ENCODE measurements at regions not wholly inside any gene's neighbourhood (a gene's known extent, or its start where the extent isn't known, plus 50 kb on each side); places are given as distances from the start of the nearest gene placed in this dataset.

DNA sequence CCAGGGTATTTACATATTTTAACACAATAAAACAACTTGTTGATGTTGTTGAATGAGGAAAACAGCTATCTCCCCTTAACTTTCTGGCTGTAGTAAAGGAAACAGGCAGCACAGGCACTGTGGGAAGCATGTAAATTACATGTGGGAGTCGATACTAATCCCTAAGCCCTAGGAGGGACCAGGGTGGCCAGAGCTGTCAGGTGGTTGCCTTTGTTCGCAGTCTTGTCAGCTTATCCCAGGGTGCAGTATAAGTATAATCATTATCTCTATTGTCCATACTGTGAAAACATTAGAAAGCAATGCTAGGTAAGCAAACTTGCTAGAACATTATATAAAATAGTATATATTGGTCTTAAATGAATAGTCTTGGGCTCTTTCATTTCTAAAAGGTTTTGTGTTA is 125.6 kb upstream of the RPS23 start:
- DNase-seq (ENCODE audit: low read depth, low spot score), result no peak

DNA sequence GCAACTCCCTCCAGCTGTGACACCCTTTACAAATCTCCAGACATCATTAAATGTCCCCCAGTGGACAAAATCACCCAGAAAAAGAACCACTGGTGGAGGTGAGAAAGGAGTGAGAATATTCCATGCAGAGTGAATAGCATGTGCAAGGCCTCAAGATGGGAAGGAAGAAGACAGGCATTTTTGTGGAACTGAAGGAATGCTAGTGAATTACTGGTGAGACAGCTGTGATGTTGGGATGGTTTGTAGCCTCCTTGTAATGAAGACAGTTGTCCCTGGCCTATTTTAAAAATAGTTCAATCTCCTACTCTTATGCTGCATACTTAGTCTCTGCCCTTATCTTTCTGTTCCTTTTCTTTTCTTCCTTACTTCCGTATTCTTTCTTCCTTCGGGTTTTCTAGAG is 124.9 kb upstream of the RPS23 start:
- DNase-seq (ENCODE audit: low read depth, low spot score), result no peak

DNA sequence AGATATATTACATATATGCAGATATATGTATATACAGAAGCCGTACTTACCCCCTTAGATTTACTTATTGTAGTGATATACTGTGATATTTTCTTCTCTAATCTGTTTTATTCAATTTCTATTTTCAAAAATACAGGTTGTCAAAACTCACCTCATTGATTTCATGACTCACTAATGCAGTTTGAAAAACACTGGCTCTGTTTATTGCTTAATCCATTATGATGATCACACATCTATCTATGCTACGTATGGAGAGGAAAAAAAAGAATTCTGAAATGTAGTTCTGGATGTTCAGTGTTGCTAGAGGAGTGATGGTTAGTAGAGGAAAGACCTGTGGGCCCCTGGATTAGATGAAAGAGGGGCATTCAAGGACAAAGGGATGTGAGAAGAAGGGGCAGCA is 121.0 kb upstream of the RPS23 start:
- no peak for DNase-seq (ENCODE audit: low read depth, low spot score)

DNA sequence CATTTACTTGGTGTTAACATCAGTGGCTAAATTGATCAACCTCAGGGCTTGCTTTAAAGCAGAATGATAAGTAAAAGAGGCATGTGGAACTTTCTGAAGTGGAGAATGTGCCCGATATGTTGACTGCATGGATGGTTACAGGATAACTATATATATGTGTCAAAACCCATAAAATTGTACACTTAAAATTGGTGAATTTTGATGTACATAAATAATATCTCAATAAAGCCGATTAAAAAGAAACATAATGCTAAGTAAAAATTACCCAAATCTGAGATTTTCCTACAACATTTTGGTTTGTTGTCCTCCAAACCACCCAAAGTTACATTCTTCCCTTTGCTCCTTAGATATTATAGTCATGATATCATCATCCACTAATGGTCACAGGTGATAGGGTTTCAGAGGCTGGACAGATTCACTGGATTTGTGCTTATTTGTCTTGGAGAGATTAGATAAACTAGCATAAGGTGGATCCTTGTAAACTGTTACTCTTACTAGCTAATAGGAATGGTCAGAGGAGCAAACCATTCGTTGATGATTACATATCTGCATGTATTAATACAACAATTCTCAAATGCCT is 119.7 kb upstream of the RPS23 start:
- DNase-seq (ENCODE audit: low read depth, low spot score), result no peak

DNA sequence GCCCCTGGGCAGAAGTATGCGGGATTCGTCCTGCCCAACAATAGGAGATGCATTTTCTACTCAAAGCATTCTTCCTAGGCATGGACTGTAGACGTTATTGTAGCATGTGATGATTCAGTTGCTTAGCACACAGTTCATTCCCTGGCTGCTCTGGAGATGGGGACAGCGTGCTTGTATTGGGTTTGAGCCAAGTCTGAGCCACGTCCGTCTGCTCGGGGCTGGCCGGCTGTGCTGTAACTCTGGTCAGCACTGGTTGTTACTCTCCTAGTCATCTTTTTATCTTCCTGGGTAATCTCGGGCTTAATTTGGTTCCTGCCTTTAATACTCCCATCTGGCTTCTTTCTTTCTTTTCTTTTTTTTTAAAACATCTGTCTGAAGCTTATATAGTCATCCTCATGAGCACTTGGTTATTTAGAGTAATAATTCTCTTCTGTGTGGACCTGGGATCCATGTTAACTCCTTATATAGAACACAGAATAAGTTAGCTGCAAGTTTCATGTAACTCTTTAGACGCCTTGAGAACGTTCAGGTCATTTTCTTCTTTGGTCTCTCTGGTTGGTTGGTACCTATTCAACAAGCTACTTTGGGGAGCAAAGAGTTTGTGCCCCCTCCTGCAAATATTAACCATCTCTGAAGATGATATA is 118.8 kb upstream of the RPS23 start:
- DNase-seq (ENCODE audit: low read depth, low spot score), result no peak

DNA sequence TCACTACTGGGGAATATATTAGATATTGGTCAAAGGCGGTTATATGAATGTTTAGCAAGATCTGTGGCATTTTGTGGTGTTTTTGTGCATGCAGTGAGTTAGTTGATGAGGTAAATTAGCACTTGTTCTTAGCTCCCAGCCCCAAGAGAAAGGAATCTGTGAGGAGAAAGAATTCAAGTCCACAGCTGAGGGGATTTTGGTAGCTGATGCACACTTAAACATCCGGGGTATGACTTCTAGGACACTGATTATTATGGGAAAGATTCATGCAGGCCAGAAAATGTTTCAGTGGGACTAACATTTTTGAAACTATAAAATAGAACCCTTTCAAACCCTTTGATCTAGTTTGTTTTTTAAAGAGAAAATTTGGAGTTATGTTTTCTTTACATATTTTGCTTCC is 118.2 kb upstream of the RPS23 start:
- DNase-seq (ENCODE audit: low read depth, low spot score), result no peak

DNA sequence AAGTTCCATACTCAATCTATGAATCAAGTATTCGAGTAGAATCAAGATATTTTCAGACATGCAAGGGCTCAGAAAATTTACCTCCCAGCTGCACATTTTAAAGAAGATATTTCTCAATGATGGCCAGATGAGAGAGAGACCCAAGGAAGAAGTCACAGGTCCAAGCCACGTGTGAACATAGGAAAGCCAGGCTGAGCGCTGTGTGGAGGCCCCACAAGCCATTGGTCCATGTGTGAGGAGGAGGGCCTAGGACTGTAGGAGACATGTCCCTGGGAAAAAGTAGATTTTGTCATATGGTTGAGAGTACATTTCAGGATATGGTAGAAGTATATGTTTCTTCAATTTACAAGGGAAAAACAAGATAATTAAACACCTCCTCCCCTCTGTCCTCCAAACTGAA is 115.8 kb upstream of the RPS23 start:
- DNase-seq (ENCODE audit: low read depth, low spot score), result no peak

DNA sequence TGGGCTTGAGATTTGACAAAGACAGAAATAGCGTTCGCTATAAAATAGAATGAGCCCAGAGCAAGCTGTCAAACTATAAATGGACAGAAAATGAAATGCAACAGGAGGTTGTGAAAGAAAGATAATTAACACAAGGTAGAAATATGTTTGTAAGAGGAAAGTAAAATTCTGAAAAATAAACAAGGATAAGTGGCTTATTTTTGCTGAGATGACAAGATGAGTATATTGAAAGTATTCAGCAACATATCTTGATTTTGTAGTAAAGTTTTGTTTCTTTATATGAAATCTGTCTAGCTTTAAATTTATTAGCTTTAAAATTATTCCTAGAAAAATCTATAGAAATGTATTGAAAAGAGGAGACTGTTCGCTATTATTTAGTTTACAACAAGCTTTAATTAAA is 111.9 kb upstream of the RPS23 start:
- no peak for DNase-seq (ENCODE audit: low read depth, low spot score)

DNA sequence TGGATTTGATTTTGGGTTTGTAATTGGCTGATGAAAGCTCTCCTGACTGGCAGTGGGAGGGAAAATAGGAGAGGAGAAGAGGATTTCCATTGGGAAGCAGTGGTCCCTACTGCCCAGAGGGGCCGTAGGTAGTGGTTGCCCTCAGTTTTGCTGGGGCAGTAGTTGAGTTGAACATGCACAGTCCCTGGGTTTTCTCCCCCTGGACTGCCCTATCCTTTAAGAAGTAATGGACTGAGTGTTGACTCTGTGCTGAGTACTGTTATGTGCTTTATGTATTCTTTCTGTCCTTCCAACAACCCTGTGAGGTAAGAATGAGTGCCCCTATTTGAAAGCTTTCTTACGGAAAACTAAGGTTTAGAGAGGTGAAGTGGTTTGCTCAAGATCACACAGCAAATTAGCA is 111.2 kb upstream of the RPS23 start:
- no peak for DNase-seq (ENCODE audit: low read depth, low spot score)

DNA sequence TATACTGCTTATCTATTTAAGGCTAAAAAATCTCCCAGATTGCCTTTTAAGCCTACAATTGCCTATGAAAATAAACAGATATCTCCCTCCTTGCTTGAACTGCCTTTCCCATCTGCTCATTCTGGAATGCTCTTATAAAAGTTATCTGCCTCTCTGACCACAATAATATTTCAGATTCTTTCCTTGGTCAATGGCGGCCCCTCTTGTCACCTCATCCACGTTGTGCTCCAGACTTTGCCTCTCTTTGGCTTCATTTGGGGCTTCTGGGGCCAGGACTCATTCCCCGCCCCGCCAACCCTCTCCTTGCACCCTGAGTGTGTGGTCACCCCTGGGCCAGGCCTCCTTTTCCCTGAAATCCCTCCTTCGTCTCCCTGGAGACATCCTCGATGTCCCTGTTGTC is 110.0 kb upstream of the RPS23 start:
- DNase-seq (ENCODE audit: low read depth, low spot score), result no peak

DNA sequence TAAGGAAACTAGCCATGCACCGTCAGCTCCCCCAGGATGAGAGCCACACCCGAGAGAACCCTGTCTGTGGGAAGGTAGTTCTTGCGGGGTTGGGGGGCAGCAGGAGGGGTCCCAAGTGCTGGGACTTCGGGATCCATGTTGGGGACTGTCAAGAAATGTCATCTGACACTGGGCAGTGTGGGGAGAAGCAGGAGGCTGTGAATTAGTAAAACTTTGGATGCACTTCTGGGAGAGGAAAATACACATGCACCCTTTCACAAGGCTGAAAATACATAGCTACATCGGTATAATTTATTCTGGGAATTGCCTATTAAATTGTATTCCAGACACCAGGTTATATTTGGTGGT is 109.6 kb upstream of the RPS23 start:
- DNase-seq (ENCODE audit: low read depth, low spot score), result no peak

DNA sequence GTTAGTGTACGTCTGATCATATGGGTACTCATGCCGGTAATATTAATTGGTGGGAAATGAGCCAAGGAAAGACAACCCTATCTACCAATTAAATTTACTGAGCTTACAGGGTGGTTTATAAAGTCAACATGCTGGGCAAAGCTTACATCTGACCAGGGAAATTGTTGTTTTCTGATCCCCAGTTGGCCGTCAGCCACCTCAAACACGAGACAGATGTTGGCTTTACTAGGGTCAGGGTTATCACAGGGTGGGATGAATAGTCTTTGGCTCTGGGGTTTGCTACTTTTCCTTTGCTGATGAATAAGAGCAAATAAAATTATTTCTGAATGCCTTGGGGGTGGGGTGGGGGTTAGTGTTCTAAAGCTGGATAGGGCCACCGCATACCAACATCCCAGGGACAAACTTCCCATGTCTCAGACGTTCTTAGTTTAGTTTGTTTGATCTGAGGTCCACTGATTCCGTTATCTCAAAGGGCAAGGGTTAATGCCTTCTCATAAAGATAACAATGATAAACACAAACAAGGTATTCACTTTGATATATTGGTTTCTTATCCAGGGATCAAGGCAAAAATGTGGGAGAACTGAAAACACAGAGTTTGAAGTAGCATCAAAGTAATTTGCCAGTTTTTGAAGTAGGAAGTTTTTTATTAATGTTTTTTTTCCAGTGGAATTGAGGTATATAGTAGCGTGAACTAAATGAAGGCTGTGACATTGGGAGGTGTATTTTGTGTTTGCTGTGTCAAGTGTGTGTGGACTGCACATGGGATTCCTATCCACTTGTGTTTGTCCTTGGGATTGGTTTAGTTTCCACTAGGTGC is 109.1 kb upstream of the RPS23 start:
- DNase-seq (ENCODE audit: low read depth, low spot score), result no peak

DNA sequence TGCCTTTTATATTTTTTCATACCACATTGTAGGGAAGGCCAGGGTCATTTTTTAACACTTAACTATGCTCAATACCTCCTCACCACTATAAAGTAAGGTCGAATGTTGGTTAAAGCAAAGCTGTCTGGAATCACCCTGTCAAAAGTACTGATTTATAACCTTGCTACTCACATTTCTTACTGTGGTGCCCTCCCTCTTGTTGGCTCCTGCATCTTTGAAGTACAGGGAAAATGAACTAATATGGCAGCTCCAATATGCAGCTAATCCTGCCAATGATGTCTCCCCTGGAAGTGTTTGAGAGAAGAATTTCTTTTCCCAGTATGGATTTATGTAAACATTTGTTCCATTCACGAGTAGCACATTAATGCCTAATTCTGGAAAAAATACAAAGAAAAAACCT is 108.4 kb upstream of the RPS23 start:
- no peak for DNase-seq (ENCODE audit: low read depth, low spot score)

DNA sequence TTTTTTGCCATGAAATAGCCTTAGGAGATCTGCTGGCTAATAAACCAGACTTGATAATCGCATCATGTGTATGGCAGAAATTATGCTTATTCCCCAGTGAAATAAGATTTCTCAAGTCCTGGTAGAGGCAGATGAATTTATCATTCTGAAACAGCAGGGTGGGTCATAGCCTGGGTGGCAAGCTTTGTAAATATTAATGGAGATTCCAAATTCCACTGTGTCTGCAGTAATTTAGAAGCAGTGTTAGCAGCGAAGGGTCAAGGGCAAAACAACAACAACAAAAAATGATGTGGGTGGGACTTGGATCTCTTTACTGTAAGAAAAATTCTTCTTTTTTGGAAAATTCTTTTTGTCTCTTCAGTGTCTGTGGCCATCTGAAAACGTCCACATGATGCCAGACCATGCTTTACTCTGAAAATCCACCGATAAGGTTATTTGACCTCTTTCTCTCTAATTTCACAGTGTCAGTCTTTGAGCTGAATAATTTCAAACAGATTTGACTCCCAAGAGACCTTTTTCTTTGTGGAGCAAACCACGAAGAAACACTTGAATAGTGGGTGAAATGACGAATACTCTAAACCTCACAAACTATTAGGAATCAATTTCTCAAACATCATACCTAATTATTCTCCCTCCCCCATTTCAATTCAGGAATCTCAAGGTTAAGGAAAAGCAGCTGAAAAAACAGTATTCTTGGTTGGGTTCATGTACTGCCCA is 106.0 kb upstream of the RPS23 start:
- no peak for DNase-seq (ENCODE audit: low read depth, low spot score)

DNA sequence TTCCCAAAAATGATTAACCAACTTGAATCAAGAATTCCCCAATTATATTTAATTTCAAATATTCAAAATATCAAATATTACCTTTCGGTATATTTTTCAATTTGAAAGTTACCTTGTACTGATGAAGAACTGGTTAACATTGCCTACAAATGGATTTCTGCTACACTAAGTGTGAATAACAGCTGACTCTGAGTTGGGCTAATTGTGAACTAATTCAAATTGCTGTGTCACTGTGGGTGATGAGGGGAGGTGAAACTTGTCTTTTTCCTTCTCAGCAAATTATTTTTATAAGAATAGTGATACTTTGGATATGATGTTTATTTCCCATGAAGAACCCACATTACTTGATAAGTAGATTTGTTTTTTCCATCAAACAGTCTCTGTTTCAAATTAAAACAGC is 103.4 kb upstream of the RPS23 start:
- DNase-seq (ENCODE audit: low read depth, low spot score), result no peak

DNA sequence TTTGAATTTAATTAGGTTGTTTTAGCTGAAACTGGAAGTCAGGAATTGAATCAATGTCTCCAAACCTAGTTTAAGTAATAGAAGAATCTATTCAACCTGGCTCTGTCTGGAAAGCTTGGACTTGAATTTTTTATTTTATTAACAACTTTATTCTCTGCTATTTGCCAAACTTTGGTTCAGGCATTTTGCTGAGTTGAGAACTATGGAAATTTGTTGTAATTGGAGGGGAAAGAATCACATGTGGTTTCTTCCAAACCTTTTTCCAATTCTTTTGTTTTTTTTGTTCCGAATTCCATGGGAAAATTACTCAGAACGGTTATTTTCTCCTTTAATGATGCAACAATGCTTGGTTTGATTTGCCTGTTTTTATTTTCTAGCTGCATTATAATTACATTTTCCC is 98.2 kb upstream of the RPS23 start:
- no peak for DNase-seq (ENCODE audit: low read depth, low spot score)

DNA sequence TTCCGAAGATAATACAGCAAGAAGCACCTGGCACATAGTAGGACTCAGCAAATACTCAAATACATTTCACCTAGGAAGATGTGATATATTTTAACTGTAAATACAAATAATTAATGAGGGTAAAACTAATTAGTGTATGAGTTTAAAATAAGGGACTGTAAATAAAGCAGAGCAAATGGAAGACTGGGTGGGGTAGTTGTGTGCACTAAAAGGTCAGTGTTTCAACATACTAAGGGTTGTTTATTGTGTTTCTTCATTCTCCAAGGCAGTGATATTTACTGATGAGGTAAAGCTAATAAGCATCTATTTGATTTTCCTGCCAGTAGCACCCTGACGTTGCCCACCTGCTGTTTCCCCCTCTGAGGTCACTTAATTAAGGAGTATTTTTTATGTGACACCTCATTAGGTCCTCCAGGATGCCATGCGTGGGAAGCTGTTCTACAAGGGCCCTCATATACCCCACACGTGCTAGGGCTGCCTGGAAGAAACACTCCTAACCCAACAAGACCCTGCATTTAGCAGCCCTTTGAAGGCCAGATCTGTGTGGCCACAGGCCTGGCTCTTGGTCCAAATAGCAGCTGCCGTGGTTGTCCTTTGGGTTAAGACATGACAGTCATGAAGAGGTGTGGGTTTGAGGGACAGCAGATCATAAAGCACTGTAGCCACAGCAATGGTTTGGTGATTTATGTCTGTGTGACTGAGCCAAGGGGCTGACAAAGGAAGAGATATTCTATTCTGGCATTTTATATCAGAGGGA is 97.5 kb upstream of the RPS23 start:
- no peak for DNase-seq (ENCODE audit: low read depth, low spot score)

DNA sequence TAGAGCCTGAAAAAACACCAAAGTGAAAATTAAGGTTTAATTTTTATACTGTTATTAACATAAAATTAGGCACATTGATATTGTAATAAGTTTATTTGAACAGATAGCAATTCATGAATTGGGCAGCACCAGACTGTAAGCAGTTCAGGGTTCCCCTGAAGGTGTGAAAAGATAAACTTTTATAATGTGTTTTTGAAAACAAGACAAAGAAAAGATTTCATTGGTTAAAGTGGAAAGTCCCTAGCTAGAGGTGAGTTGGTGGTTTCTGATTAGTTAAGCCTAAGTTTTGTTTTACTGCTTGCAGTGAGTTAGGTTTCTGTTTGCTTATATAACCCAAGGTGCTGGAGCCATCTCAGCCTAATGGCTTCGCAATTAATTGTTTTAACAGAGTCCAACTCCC is 96.5 kb upstream of the RPS23 start:
- no peak for DNase-seq (ENCODE audit: low read depth, low spot score)

DNA sequence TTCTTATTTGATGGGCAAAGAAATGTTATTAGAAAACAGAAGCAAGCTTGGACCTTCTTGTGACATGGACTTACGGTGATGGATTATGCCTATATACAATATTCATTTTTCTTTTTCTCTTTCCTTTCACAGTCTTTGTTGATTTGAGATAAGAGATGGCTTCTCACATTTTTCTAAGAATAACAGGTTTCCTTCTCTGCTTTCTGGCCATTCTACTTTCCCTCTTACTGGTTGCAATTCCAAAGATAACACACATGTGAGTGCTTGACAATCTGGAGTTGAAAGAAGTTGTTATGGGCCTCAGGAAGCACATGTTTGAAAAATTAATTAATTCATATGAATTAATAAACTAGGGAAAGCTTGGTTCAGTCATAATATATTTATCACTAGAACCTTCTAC is 89.8 kb upstream of the RPS23 start:
- no peak for DNase-seq (ENCODE audit: low read depth, low spot score)

DNA sequence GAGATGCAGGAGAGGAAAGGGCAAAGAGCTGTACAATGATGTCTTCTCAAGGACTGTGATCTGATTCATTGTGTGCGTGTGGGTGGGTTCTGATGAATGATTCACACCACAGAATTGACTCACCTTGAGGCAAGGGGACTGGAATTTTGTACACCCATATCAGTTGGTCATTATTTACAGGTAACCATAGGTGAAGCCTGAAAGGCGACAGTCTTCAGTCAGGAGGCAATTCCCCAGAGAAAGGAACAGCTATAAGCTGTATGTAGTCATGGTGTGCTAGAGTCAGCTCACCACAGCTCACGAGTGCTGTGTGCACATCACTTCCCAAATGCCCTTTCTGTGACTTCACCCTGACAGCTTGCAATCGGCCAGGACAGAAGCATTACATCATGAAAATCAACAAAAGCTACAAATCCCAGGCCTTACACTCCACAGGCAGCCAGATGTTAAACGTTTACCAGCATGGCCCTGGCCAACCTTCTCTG is 87.6 kb upstream of the RPS23 start:
- DNase-seq (ENCODE audit: low read depth, low spot score), result no peak

DNA sequence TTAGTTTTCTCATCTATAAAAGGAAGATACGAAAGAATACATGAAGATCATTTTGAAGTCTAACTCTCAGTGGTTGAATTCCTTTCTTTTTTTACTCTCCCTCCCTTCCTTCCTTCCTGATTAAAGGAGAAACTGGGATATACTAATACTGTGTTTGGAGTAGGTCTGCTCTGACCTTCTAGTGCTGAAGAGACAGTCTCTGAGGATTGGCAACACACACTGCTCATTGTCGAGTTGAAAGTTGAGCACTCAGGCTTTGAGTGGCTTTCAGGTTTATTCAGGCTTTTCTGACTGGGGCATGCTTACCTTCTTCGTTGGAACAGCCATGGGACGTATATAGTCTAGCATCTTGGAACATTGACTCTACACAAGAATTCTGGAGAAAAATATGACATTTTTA is 86.9 kb upstream of the RPS23 start:
- DNase-seq (ENCODE audit: low read depth, low spot score), result no peak

DNA sequence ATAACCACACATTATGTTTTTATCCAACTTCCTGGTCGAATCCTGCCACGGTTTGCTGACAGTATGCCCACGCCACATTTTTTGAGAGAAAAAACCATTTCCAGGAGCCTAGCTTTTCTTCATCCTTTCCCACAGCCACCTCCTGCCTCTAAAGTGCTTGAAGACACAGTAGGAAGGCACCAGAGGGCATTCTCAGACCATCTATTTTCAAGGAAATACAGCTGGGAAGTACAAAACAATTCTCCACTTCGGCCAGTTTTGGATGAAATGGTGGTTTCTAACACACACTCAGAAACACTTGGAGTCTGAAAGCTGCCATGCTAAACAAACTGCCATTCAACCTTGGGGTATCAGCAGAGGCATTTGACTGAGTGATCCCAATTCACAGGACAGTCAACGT is 86.3 kb upstream of the RPS23 start:
- no peak for DNase-seq (ENCODE audit: low read depth, low spot score)
